ENCODE measurements at regions not wholly inside any gene's neighbourhood (a gene's known extent, or its start where the extent isn't known, plus 50 kb on each side); places are given as distances from the start of the nearest gene placed in this dataset.

DNA sequence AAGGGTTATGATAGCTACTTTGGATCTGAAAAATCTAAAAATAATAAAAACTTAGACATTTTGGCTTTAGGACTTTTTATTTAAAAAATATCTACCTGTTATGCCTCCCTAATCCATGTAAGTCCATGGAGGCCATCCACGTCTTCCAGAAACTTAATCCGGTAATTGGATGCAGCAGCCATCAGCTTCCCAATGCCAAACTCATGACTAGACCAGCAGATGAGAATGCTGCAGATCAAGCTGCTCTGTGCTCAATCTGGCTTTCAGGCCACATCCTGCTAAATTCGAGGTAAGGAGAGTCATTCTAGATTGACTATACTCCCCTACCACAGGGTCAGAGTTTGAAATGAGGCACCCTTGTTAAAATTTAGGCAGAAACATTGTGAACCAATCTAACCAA, 168.5 kb upstream of the TCERG1L start:
- TF ChIP-seq, protein P1, sequence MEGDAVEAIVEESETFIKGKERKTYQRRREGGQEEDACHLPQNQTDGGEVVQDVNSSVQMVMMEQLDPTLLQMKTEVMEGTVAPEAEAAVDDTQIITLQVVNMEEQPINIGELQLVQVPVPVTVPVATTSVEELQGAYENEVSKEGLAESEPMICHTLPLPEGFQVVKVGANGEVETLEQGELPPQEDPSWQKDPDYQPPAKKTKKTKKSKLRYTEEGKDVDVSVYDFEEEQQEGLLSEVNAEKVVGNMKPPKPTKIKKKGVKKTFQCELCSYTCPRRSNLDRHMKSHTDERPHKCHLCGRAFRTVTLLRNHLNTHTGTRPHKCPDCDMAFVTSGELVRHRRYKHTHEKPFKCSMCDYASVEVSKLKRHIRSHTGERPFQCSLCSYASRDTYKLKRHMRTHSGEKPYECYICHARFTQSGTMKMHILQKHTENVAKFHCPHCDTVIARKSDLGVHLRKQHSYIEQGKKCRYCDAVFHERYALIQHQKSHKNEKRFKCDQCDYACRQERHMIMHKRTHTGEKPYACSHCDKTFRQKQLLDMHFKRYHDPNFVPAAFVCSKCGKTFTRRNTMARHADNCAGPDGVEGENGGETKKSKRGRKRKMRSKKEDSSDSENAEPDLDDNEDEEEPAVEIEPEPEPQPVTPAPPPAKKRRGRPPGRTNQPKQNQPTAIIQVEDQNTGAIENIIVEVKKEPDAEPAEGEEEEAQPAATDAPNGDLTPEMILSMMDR (conservative IDR thresholded peaks at IDR 0.05; ENCODE audit: low read depth, low read length), result no peak
- no peak for TF ChIP-seq EZH2 (IDR thresholded peaks at IDR 0.05; ENCODE audit: borderline replicate concordance, low read depth, low read length, poor library complexity, severe bottlenecking)
